ENCODE measurements at regions not wholly inside any gene's neighbourhood (a gene's known extent, or its start where the extent isn't known, plus 50 kb on each side); places are given as distances from the start of the nearest gene placed in this dataset.

- WGBS, 5 donors, result 47 to 69% (median 67%) methylated on average over 6 of the region's 6 CpGs
- intact Hi-C loops (cut with DNase I; ENCODE audit: low total_unique reads), result no loop called here
These were observed 124.1 kb upstream of the UQCRFS1 start for GRCh38 chr19:29337029-29337428.

DNA sequence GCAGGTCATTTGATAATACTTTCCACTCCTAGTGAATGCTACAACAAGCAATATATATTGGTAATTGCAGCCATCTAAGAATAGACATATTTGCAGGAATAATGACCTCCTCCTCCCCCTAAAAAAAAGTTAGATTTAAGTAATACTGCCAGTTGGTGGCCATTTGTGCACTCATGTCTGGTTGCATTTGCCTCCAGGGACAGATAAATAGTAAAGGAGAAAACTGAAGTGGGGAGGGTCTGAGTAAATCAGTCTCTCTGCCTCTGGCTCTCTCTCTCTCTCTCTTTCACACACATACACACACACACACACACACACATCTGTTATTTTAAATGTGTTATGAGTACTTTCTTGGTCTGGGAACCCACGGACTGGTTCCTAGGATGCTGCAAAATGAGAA, 125.5 kb upstream of the UQCRFS1 start:
- DNase-seq, result no peak
- TF ChIP-seq, protein P1, sequence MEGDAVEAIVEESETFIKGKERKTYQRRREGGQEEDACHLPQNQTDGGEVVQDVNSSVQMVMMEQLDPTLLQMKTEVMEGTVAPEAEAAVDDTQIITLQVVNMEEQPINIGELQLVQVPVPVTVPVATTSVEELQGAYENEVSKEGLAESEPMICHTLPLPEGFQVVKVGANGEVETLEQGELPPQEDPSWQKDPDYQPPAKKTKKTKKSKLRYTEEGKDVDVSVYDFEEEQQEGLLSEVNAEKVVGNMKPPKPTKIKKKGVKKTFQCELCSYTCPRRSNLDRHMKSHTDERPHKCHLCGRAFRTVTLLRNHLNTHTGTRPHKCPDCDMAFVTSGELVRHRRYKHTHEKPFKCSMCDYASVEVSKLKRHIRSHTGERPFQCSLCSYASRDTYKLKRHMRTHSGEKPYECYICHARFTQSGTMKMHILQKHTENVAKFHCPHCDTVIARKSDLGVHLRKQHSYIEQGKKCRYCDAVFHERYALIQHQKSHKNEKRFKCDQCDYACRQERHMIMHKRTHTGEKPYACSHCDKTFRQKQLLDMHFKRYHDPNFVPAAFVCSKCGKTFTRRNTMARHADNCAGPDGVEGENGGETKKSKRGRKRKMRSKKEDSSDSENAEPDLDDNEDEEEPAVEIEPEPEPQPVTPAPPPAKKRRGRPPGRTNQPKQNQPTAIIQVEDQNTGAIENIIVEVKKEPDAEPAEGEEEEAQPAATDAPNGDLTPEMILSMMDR (IDR thresholded peaks at IDR 0.05), result no peak
- TF ChIP-seq EP300 (IDR thresholded peaks at IDR 0.05) (no peak), POLR2A (IDR thresholded peaks at IDR 0.05) (no peak), POLR2AphosphoS5 (IDR thresholded peaks at IDR 0.05) (no peak)
- peaks cover 0 to 11% (median 0%) of the 10 kb centered on the region in 3 donors for H3K27me3 ChIP-seq
- no peak overlapping the region for H3K27ac ChIP-seq
- H3K4me3 ChIP-seq, result no peak overlapping the region
- no peaks in the 10 kb centered on the region for H3K4me1 ChIP-seq
- WGBS, 5 donors, result 24 to 83% (median 52%) methylated on average over 1 of the region's 1 CpG
- peaks cover 0 to 43% (median 29%) of the 10 kb centered on the region in 4 donors for H3K9me3 ChIP-seq
- no peaks in the 10 kb centered on the region for H3K36me3 ChIP-seq
- intact Hi-C loops (cut with DNase I; ENCODE audit: low total_unique reads), result no loop called here

More at GRCh38 chr19:29337029-29337428, 124.1 kb upstream of the UQCRFS1 start:
- H3K27me3 ChIP-seq, result peaks cover 0 to 16% (median 0%) of the 10 kb centered on the region in 3 donors
- H3K4me3 ChIP-seq, result no peak overlapping the region
- no peaks in the 10 kb centered on the region for H3K36me3 ChIP-seq
- DNase-seq, result no peak
- H3K4me1 ChIP-seq, result no peaks in the 10 kb centered on the region
- no peak for TF ChIP-seq EP300 (IDR thresholded peaks at IDR 0.05)
- no peak for TF ChIP-seq POLR2AphosphoS5 (IDR thresholded peaks at IDR 0.05)
- no peak for TF ChIP-seq POLR2A (IDR thresholded peaks at IDR 0.05)
- TF ChIP-seq, protein P1 (IDR thresholded peaks at IDR 0.05), result no peak
- H3K27ac ChIP-seq, result no peak overlapping the region
- peaks cover 0 to 31% (median 16%) of the 10 kb centered on the region in 4 donors for H3K9me3 ChIP-seq

DNA sequence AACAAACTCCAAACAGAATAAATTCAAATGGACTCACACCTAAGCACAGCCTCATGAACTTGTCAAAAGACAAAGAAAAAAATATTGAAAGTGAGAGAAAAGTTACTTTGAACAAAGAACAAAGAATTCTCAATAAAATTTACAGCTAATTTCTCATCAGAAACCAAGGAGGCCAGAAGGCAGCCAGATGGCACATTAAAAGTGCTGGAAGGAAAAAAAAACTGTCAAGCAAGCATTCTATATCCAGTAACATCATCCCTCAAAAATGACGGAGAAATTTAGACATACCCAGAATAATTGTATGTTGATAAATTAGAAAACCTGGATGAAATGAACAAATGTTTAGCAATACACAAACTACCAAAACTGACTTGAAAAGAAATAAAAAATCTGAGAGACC, 129.8 kb upstream of the UQCRFS1 start:
- TF ChIP-seq EP300 (IDR thresholded peaks at IDR 0.05) (no peak), POLR2AphosphoS5 (IDR thresholded peaks at IDR 0.05) (no peak), POLR2A (IDR thresholded peaks at IDR 0.05) (no peak)
- TF ChIP-seq, protein P1 (IDR thresholded peaks at IDR 0.05), result no peak
- peaks cover 0 to 11% (median 0%) of the 10 kb centered on the region in 3 donors for H3K27me3 ChIP-seq
- intact Hi-C loops (cut with DNase I; ENCODE audit: low total_unique reads), result no loop called here
- H3K36me3 ChIP-seq, result no peaks in the 10 kb centered on the region
- no peak overlapping the region for H3K4me3 ChIP-seq
- H3K4me1 ChIP-seq, result no peaks in the 10 kb centered on the region
- no peak overlapping the region for H3K27ac ChIP-seq
- WGBS, 5 donors, result 89 to 100% (median 91%) methylated on average over 1 of the region's 1 CpG
- H3K9me3 ChIP-seq, result peaks cover 0 to 68% (median 52%) of the 10 kb centered on the region in 4 donors
- DNase-seq, result no peak

- H3K9me3 ChIP-seq, result peaks cover 0 to 12% (median 9%) of the 10 kb centered on the region in 4 donors
- H3K4me3 ChIP-seq, result no peak overlapping the region
- TF ChIP-seq EP300 (IDR thresholded peaks at IDR 0.05) (no peak), POLR2A (IDR thresholded peaks at IDR 0.05) (no peak), POLR2AphosphoS5 (IDR thresholded peaks at IDR 0.05) (no peak)
- TF ChIP-seq, protein P1 (IDR thresholded peaks at IDR 0.05), result no peak
- H3K27ac ChIP-seq, result no peak overlapping the region
- H3K27me3 ChIP-seq, result peaks cover 0 to 40% (median 0%) of the 10 kb centered on the region in 3 donors
- H3K36me3 ChIP-seq, result no peaks in the 10 kb centered on the region
- DNase-seq, result no peak
- H3K4me1 ChIP-seq, result no peaks in the 10 kb centered on the region
- 30 to 47% (median 41%) methylated on average over 10 of the region's 10 CpGs for WGBS, 5 donors
- intact Hi-C loops (cut with DNase I; ENCODE audit: low total_unique reads), result no loop called here
These were observed 151.3 kb upstream of the UQCRFS1 start for GRCh38 chr19:29364224-29364726.
